ENCODE measurements at regions not wholly inside any gene's neighbourhood (a gene's known extent, or its start where the extent isn't known, plus 50 kb on each side); places are given as distances from the start of the nearest gene placed in this dataset.

DNA sequence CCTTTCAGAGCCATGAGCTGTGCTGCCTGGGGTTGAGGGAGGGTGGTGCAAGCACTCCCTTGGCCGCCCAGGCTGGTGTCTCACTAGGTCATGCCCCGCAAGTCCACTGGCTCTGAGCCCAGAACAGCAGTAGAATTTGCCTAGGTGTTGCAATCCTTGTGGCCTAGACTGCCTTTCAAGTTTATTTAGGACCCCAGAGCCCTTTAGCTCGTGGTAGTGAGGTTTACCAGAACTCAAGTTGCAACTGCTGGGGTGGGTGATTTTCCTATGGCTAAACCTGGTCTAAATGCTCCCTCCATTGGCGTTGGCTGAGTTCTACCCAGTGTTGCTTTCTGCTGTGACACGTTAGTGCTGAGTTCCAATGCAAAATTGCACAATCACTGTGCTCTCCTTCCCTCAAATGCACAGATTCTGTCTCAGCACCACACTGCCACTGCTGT, 287.2 kb downstream of the BCAT1 start:
- Histone ChIP-seq H4K5ac (ENCODE audit: low read depth, low read length) (no peak overlapping the region), H3K79me1 (ENCODE audit: low read depth in 1 of 2, low read length in 2 of 2) (no peaks in the 10 kb centered on the region), H2BK20ac (ENCODE audit: low read depth, low read length) (no peak overlapping the region), H2AFZ (replicated peaks; ENCODE audit: low read length, poor library complexity) (peak overlapping the region; percentile 28), H3K4ac (ENCODE audit: low read depth, low read length) (no peak overlapping the region), H2BK120ac (ENCODE audit: low read depth, low read length) (no peak overlapping the region), H2BK15ac (ENCODE audit: low read depth, low read length) (no peak overlapping the region), H3K18ac (ENCODE audit: low read depth, low read length) (no peak overlapping the region), H3K56ac (ENCODE audit: extremely low read depth, insufficient read depth, low read length) (no peak overlapping the region), H3K23ac (ENCODE audit: low read depth, low read length) (no peak overlapping the region), H3K14ac (replicated peaks; ENCODE audit: low read depth, low read length) (no peak overlapping the region), H2AK9ac (replicated peaks; ENCODE audit: low read depth, low read length, poor library complexity) (no peak overlapping the region), H3K9ac (ENCODE audit: low read depth, low read length) (no peak overlapping the region), H4K8ac (ENCODE audit: low read depth in 2 of 2, low read length in 2 of 2) (no peak overlapping the region), H3K36me3 (ENCODE audit: control insufficient read depth, insufficient read depth, low read length) (no peaks in the 10 kb centered on the region), H3K9me3 (ENCODE audit: control insufficient read depth, insufficient read depth, low read length) (no peaks in the 10 kb centered on the region), H4K91ac (ENCODE audit: insufficient read depth, low read depth, low read length) (no peak overlapping the region), H3K27me3 (ENCODE audit: control insufficient read depth, insufficient read depth, low read length) (no peaks in the 10 kb centered on the region), H3K27ac (ENCODE audit: insufficient read depth, low read length) (no peak overlapping the region), H2AK5ac (ENCODE audit: low read depth, low read length) (no peak overlapping the region), H3K4me1 (ENCODE audit: control insufficient read depth, insufficient read depth, low read length) (peaks cover 1% of the 10 kb centered on the region; the same call in 1 of the 2 replicates), H3K4me3 (ENCODE audit: insufficient read depth, low read depth, low read length) (no peak overlapping the region), H4K20me1 (ENCODE audit: insufficient read depth, low read length) (no peaks in the 10 kb centered on the region), H3K4me2 (ENCODE audit: low read depth, low read length) (no peak overlapping the region), H2BK5ac (ENCODE audit: low read depth, low read length, poor library complexity, severe bottlenecking) (no peak overlapping the region), H3K9me1 (ENCODE audit: insufficient read depth, low read length) (peaks cover 3% of the 10 kb centered on the region; the same call in 1 of the 2 replicates)
- DNase-seq = peak; percentile 80
- ChIA-PET POLR2A (ENCODE audit: unreplicated experiment) (no interaction called here), CTCF (no interaction called here)
- 40% methylated on average over 1 of the region's 5 CpGs; no CpG with 5 or more reads in 1 of the 2 experiments for WGBS, 2 experiments (ENCODE audit: extremely low coverage in 2 of 2, insufficient read length in 1 of 2)
- peak; percentile 97 for ATAC-seq (ENCODE audit: low read depth)
- dilution Hi-C loops (cut with HindIII; ENCODE audit: low sequenced_read_pairs, unreplicated experiment) = no loop called here
- BruUV-seq (replicated peaks) = no TSS peak
- TF ChIP-seq RAD21 (IDR thresholded peaks at IDR 0.05; ENCODE audit: low read length) = 0 out of 2 replicates have a peak, but pooled peaks have one; percentile 11
- no peak for TF ChIP-seq FOS (IDR thresholded peaks at IDR 0.05; ENCODE audit: low read depth, low read length)
- TF ChIP-seq CEBPB (IDR thresholded peaks at IDR 0.05; ENCODE audit: low read depth, low read length) = peak; percentile 90
- intact Hi-C loops (cut with micrococcal nuclease) = no loop called here
- in situ Hi-C loops (cut with MboI; ENCODE audit: low sequenced_read_pairs) = no loop called here

Data from IMR-90 (cell line).